ENCODE measurements at regions not wholly inside any gene's neighbourhood (a gene's known extent, or its start where the extent isn't known, plus 50 kb on each side); places are given as distances from the start of the nearest gene placed in this dataset.

GRCh38 chr15:70327856-70328678 is 230.3 kb upstream of the TLE3 start:
- no peak overlapping the region for H3K9ac ChIP-seq (ENCODE audit: insufficient read length)
- TF ChIP-seq POLR2AphosphoS5 (IDR thresholded peaks at IDR 0.05; ENCODE audit: borderline replicate concordance, low read depth, low read length) = no peak
- no peak for TF ChIP-seq FOXP2 (optimal IDR thresholded peaks at IDR 0.05; ENCODE audit: control extremely low read depth, extremely low read length, insufficient read depth)
- no peak for TF ChIP-seq EZH2 (IDR thresholded peaks at IDR 0.05)
- no peak overlapping the region for H3K4me3 ChIP-seq
- H3K27ac ChIP-seq = no peak overlapping the region
- no peaks in the 10 kb centered on the region for H3K9me3 ChIP-seq (ENCODE audit: low read depth, low read length)
- no peaks in the 10 kb centered on the region for H3K36me3 ChIP-seq (ENCODE audit: insufficient read depth, low read length)
- DNase-seq (ENCODE audit: low read depth, low spot score) = no peak

GRCh38 chr15:70327328-70327855 is 229.7 kb upstream of the TLE3 start:
- Histone ChIP-seq H3K4me3 (no peak overlapping the region), H3K27ac (no peak overlapping the region), H3K9me3 (ENCODE audit: low read depth, low read length) (no peaks in the 10 kb centered on the region), H3K9ac (ENCODE audit: insufficient read length) (no peak overlapping the region), H3K36me3 (ENCODE audit: insufficient read depth, low read length) (no peaks in the 10 kb centered on the region)
- TF ChIP-seq POLR2AphosphoS5 (IDR thresholded peaks at IDR 0.05; ENCODE audit: borderline replicate concordance, low read depth, low read length) (no peak), EZH2 (IDR thresholded peaks at IDR 0.05) (no peak), FOXP2 (optimal IDR thresholded peaks at IDR 0.05; ENCODE audit: control extremely low read depth, extremely low read length, insufficient read depth) (no peak)
- no peak for DNase-seq (ENCODE audit: low read depth, low spot score)

- Histone ChIP-seq H3K4me3 (peak overlapping the region; percentile 22), H3K36me3 (ENCODE audit: insufficient read depth, low read length) (no peaks in the 10 kb centered on the region), H3K9me3 (ENCODE audit: low read depth, low read length) (no peaks in the 10 kb centered on the region), H3K9ac (ENCODE audit: insufficient read length) (no peak overlapping the region), H3K27ac (peak overlapping the region; percentile 79)
- no peak for DNase-seq (ENCODE audit: low read depth, low spot score)
- TF ChIP-seq EZH2 (IDR thresholded peaks at IDR 0.05) (no peak), FOXP2 (optimal IDR thresholded peaks at IDR 0.05; ENCODE audit: control extremely low read depth, extremely low read length, insufficient read depth) (peak; percentile 9)
Observed at GRCh38 chr15:70324001-70324974, 226.6 kb upstream of the TLE3 start.

- no peak for TF ChIP-seq FOXP2 (optimal IDR thresholded peaks at IDR 0.05; ENCODE audit: control extremely low read depth, extremely low read length, insufficient read depth)
- no peak for TF ChIP-seq EZH2 (IDR thresholded peaks at IDR 0.05)
- no peak for TF ChIP-seq POLR2AphosphoS5 (IDR thresholded peaks at IDR 0.05; ENCODE audit: borderline replicate concordance, low read depth, low read length)
- Histone ChIP-seq H3K9me3 (ENCODE audit: low read depth, low read length) (no peaks in the 10 kb centered on the region), H3K27ac (peak overlapping the region; percentile 79), H3K4me3 (peak overlapping the region; percentile 22; the same call in 1 of the 2 replicates), H3K36me3 (ENCODE audit: insufficient read depth, low read length) (no peaks in the 10 kb centered on the region), H3K9ac (ENCODE audit: insufficient read length) (no peak overlapping the region)
- DNase-seq (ENCODE audit: low read depth, low spot score) = no peak
Observed at GRCh38 chr15:70323111-70323851, 225.6 kb upstream of the TLE3 start.

- H3K27ac ChIP-seq = no peak overlapping the region
- no peak overlapping the region for H3K9ac ChIP-seq (ENCODE audit: insufficient read length)
- no peak overlapping the region for H3K4me3 ChIP-seq
- no peaks in the 10 kb centered on the region for H3K9me3 ChIP-seq (ENCODE audit: low read depth, low read length)
- TF ChIP-seq POLR2AphosphoS5 (IDR thresholded peaks at IDR 0.05; ENCODE audit: borderline replicate concordance, low read depth, low read length) (no peak), EZH2 (IDR thresholded peaks at IDR 0.05) (no peak)
- no peak for DNase-seq (ENCODE audit: low read depth, low spot score)
- H3K36me3 ChIP-seq (ENCODE audit: insufficient read depth, low read length) = no peaks in the 10 kb centered on the region
Observed at GRCh38 chr15:70322051-70322668, 224.4 kb upstream of the TLE3 start.

- no peak overlapping the region for H3K4me3 ChIP-seq
- H3K9ac ChIP-seq (ENCODE audit: insufficient read length) = no peak overlapping the region
- no peak for DNase-seq (ENCODE audit: low read depth, low spot score)
- H3K27ac ChIP-seq = no peak overlapping the region
- no peaks in the 10 kb centered on the region for H3K36me3 ChIP-seq (ENCODE audit: insufficient read depth, low read length)
- no peaks in the 10 kb centered on the region for H3K9me3 ChIP-seq (ENCODE audit: low read depth, low read length)
- TF ChIP-seq EZH2 (IDR thresholded peaks at IDR 0.05) (no peak), FOXP2 (optimal IDR thresholded peaks at IDR 0.05; ENCODE audit: control extremely low read depth, extremely low read length, insufficient read depth) (no peak), POLR2AphosphoS5 (IDR thresholded peaks at IDR 0.05; ENCODE audit: borderline replicate concordance, low read depth, low read length) (no peak)
Observed at GRCh38 chr15:70321172-70321819, 223.6 kb upstream of the TLE3 start.

GRCh38 chr15:70320482-70320881 is 222.8 kb upstream of the TLE3 start:
- H3K36me3 ChIP-seq (ENCODE audit: insufficient read depth, low read length) = no peaks in the 10 kb centered on the region
- H3K27ac ChIP-seq = no peak overlapping the region
- no peak for DNase-seq (ENCODE audit: low read depth, low spot score)
- H3K9me3 ChIP-seq (ENCODE audit: low read depth, low read length) = no peaks in the 10 kb centered on the region
- H3K4me3 ChIP-seq = no peak overlapping the region
- TF ChIP-seq EZH2 (IDR thresholded peaks at IDR 0.05) (no peak), POLR2AphosphoS5 (IDR thresholded peaks at IDR 0.05; ENCODE audit: borderline replicate concordance, low read depth, low read length) (no peak), FOXP2 (optimal IDR thresholded peaks at IDR 0.05; ENCODE audit: control extremely low read depth, extremely low read length, insufficient read depth) (no peak)
- no peak overlapping the region for H3K9ac ChIP-seq (ENCODE audit: insufficient read length)

Measured in SK-N-MC (cell line).